22Rv1 (cell line): ENCODE measurements at regions not wholly inside any gene's neighbourhood (a gene's known extent, or its start where the extent isn't known, plus 50 kb on each side); places are given as distances from the start of the nearest gene placed in this dataset.

Source experiments
- CTCF ChIP-seq: fragments of 450-650 bp; IDR thresholded peaks from 2 replicates; pipeline ENCODE4 v1.5.1; 2017; ENCODE audit warnings: mild to moderate bottlenecking
- ZFX ChIP-seq: fragments of 450-650 bp; IDR thresholded peaks from 2 replicates; pipeline ENCODE4 v1.6.1; 2017; ENCODE audit warnings: antibody characterized with exemption, borderline replicate concordance

GRCh38 chr10:2236876-2237275, 499.6 kb upstream of the ADARB2 start:
- TF ChIP-seq CTCF (no peak), ZFX (no peak)
